AG04450 (cell line): ENCODE measurements at regions not wholly inside any gene's neighbourhood (a gene's known extent, or its start where the extent isn't known, plus 50 kb on each side); places are given as distances from the start of the nearest gene placed in this dataset.

Experiments used
- CTCF ChIA-PET: fragments of 300-600, 350-600 bp; formaldehyde crosslinking; extraction: SDS; loops from one replicate; lab custom pipeline; 2022; ENCODE audit warnings: antibody characterized with exemption, inconsistent platforms; lab: Charles Lee
- POLR2A ChIA-PET: fragments of 350-600 bp; formaldehyde crosslinking; extraction: SDS; loops from one replicate; lab custom pipeline; 2021; ENCODE audit warnings: antibody characterized with exemption, inconsistent platforms; lab: Yijun Ruan, JAX
- DNase-seq: peaks from one replicate; pipeline ENCODE4 v3.0.0-alpha.2; 2011; ENCODE audit warnings: low read depth, low spot score
- H3K27ac ChIP-seq: one replicate; pipeline ENCODE4 v1.5.1; 2012; ENCODE audit warnings: low read depth, low read length, control low read depth
- H3K27me3 ChIP-seq: one replicate; pipeline ENCODE4 v1.6.0; 2012; ENCODE audit warnings: low read length; ENCODE audit not compliant: control insufficient read depth, insufficient read depth
- H3K4me3 ChIP-seq: 2 replicates; pipeline ENCODE4 v1.5.1; 2011; ENCODE audit warnings: mild to moderate bottlenecking, low read depth, low read length, control low read depth
- H3K9me3 ChIP-seq: 2 replicates; pipeline ENCODE4 v1.5.1; 2012; ENCODE audit warnings: low read length; ENCODE audit not compliant: control insufficient read depth, insufficient read depth
- TF ChIP-seq, protein P1 (sequence below): IDR thresholded peaks from 2 replicates; pipeline ENCODE4 v1.5.1; 2011; ENCODE audit warnings: low read depth, low read length, control low read depth, inconsistent platforms

DNA sequence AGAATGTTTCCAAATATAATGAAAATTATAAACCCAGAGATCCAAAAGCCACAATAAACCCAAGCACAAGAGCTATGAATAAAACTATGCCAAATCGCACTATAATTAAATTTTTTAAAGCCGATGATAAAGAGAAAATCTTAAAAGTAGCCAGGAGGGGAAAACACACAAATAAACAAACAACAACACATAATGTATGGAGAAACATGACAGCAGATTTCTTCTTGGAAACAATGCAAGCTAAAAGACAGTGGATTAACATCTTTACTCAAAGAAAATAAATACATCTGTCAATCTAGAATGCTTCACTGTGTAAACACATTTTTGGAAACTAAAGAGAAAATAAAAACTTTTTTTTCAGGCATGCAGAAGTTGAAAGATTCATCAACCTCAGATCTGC lies 53.0 kb upstream of the SMOX start:
- Histone ChIP-seq H3K9me3 (no peaks in the 10 kb centered on the region), H3K27me3 (no peaks in the 10 kb centered on the region), H3K4me3 (no peak overlapping the region), H3K27ac (no peak overlapping the region)
- ChIA-PET POLR2A (no interaction called here), CTCF (interaction anchor here (0.5 to 1.9 kb wide), 3 partner anchors 10 to 202 kb away, joined by 3 to 12 read pairs (median 3); no protein-coding TSS in a partner anchor)
- no peak for DNase-seq
- TF ChIP-seq, protein P1, sequence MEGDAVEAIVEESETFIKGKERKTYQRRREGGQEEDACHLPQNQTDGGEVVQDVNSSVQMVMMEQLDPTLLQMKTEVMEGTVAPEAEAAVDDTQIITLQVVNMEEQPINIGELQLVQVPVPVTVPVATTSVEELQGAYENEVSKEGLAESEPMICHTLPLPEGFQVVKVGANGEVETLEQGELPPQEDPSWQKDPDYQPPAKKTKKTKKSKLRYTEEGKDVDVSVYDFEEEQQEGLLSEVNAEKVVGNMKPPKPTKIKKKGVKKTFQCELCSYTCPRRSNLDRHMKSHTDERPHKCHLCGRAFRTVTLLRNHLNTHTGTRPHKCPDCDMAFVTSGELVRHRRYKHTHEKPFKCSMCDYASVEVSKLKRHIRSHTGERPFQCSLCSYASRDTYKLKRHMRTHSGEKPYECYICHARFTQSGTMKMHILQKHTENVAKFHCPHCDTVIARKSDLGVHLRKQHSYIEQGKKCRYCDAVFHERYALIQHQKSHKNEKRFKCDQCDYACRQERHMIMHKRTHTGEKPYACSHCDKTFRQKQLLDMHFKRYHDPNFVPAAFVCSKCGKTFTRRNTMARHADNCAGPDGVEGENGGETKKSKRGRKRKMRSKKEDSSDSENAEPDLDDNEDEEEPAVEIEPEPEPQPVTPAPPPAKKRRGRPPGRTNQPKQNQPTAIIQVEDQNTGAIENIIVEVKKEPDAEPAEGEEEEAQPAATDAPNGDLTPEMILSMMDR = no peak

DNA sequence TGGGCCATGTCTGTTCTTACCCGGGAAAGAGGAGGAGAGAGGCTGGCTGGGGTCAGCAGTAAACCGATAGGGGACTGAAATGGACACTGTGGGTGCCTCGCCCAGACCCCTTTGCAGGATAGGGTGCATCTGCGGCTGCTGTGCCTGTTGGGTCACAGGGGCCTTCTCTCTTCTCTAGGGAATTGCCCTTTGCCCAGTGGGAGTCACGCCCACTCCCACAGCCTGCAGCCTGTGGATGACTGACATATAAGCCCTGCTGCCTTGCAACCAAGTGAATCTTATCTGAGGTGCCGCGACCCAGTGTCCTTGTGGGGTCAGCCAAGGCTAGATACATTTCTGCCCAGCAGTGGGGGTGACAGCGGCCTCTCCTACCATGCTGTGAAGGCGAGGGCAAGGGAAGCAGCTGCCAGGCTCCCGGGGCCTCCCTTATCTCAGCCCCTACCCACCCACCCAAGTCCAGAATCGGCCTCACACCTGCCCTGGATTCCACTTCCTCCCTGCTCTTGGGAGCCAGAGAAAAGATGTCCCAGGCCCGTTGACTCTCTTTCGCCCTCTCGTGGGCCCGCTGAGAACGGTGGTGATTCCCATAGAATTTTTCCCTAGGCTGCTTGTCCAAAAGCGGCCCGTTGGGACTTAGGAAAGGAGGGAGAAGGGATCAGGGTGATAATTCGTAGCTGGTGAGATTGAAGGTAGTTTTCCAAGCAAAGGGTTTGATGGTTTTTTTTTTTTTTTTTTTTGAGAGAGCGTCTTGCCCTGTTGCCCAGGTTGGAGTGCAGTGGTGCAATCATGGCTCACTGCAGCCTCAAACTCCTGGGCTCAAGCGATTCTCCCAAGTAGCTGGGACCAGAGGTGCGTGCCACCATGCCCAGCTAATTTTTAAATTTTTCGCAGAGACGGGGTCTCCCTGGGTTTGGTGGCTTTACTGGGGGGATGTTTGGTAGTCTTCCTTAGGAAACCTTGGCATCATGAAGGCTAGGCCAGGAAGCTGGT lies 56.8 kb upstream of the SMOX start:
- Histone ChIP-seq H3K9me3 (no peaks in the 10 kb centered on the region), H3K4me3 (no peak overlapping the region), H3K27me3 (no peaks in the 10 kb centered on the region), H3K27ac (peak overlapping the region; percentile 99)
- ChIA-PET POLR2A (interaction anchor here (0.6 kb wide), 1 partner anchor 208 kb away, joined by 8 read pairs; no protein-coding TSS in a partner anchor), CTCF (interaction anchor here (0.5 to 2.1 kb wide), 33 partner anchors 8 to 458 kb away, joined by 3 to 13 read pairs (median 4); no protein-coding TSS in a partner anchor)
- TF ChIP-seq, protein P1 = peak; percentile 84
- DNase-seq = no peak

DNA sequence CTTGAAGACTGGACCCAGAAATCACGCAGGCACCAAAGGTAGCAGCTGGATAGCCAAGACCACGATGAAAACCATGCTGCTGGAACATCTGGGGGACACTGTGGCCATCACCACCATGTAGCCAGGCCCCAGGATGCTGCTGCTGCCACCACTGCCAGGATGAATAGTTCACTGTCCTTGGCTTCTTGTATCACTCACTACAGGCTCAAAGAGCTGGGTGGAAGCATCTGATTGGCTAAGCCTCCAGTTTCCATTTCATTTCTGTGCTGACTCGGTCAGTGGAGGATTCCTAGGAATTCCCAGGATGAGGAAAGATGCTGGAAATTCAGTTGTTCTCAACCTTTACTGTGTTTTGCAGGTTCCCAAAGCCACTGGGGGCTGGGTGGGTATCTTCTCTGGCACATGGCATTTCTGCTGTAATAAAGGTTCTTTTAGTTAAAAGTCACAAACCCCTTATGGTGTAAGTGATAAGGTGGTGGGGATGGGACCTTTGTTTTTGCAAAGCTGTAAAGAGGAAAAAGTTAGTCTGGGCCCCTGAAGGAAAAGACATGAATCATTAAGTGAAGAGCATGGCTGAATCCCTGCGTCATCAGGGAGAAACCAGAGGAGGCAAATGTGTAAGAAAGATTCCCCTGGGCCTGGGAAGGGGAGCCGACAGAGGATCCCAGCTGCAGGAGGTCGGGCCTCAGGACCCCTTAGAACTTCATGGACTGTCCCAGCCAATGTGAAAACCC lies 57.7 kb upstream of the SMOX start:
- POLR2A ChIA-PET = no interaction called here
- DNase-seq = peak; percentile 73
- Histone ChIP-seq H3K27me3 (no peaks in the 10 kb centered on the region), H3K27ac (peak overlapping the region; percentile 99), H3K9me3 (no peaks in the 10 kb centered on the region), H3K4me3 (peak overlapping the region; percentile 12; the same call in 1 of the 2 replicates)
- TF ChIP-seq, protein P1 = no peak
- CTCF ChIA-PET = interaction anchor here (1.2 to 1.5 kb wide), 2 partner anchors 105 to 304 kb away, joined by 4 to 5 read pairs; partner anchors contain the start of gene CENPB

- H3K27me3 ChIP-seq = no peaks in the 10 kb centered on the region
- POLR2A ChIA-PET = no interaction called here
- peak overlapping the region; percentile 99 for H3K27ac ChIP-seq
- CTCF ChIA-PET = interaction anchor here (1.2 to 1.5 kb wide), 2 partner anchors 106 to 303 kb away, joined by 4 to 5 read pairs; partner anchors contain the start of gene CENPB
- H3K4me3 ChIP-seq = no peak overlapping the region
- TF ChIP-seq, protein P1 = no peak
- DNase-seq = peak; percentile 27
- H3K9me3 ChIP-seq = no peaks in the 10 kb centered on the region
Observed at GRCh38 chr20:4089756-4090487, 58.7 kb upstream of the SMOX start.
